Hepatocyte (in vitro differentiated cells): ENCODE measurements at regions not wholly inside any gene's neighbourhood (a gene's known extent, or its start where the extent isn't known, plus 50 kb on each side); places are given as distances from the start of the nearest gene placed in this dataset.

Source experiments
- DNase-seq: peaks from one replicate; pipeline ENCODE4 v3.0.0-alpha.2; 2016; ENCODE audit warnings: low spot score
- H2AFZ ChIP-seq: fragments of 200-600 bp; sonication (generic); 2 replicates; pipeline ENCODE4 v1.6.0; 2016; ENCODE audit warnings: antibody characterized with exemption, mild to moderate bottlenecking
- H3K27ac ChIP-seq: fragments of 200-600 bp; sonication (generic); 2 replicates; pipeline ENCODE4 v1.5.1; 2016; ENCODE audit warnings: mild to moderate bottlenecking
- H3K27me3 ChIP-seq: fragments of 200-600 bp; sonication (generic); 2 replicates; pipeline ENCODE4 v1.6.1; 2016
- H3K36me3 ChIP-seq: fragments of 200-600 bp; sonication (generic); replicated peaks from 2 replicates; pipeline ENCODE4 v1.5.1; 2016; ENCODE audit warnings: low read depth; ENCODE audit not compliant: insufficient read depth
- H3K4me1 ChIP-seq: fragments of 200-600 bp; sonication (generic); 2 replicates; pipeline ENCODE4 v1.5.1; 2016; ENCODE audit warnings: mild to moderate bottlenecking, moderate library complexity; ENCODE audit not compliant: insufficient read depth
- H3K4me2 ChIP-seq: fragments of 200-600 bp; sonication (generic); 2 replicates; pipeline ENCODE4 v1.6.0; 2016
- H3K4me3 ChIP-seq: fragments of 200-600 bp; sonication (generic); 2 replicates; pipeline ENCODE4 v1.5.1; 2016; ENCODE audit warnings: mild to moderate bottlenecking
- H3K79me2 ChIP-seq: fragments of 200-600 bp; sonication (generic); 2 replicates; pipeline ENCODE4 v1.6.0; 2017; ENCODE audit warnings: mild to moderate bottlenecking
- H3K9me2 ChIP-seq: fragments of 200-600 bp; sonication (generic); replicated peaks from 2 replicates; pipeline ENCODE4 v1.6.0; 2017; ENCODE audit warnings: mild to moderate bottlenecking; ENCODE audit not compliant: insufficient read depth
- H3K9me3 ChIP-seq: fragments of 200-600 bp; sonication (generic); 2 replicates; pipeline ENCODE4 v1.5.1; 2016; ENCODE audit warnings: low read depth, mild to moderate bottlenecking
- H4K20me1 ChIP-seq: fragments of 200-600 bp; sonication (generic); 2 replicates; pipeline ENCODE4 v1.6.0; 2016; ENCODE audit warnings: mild to moderate bottlenecking; ENCODE audit not compliant: insufficient read depth, poor library complexity, severe bottlenecking
- CTCF ChIP-seq: fragments of 200-600 bp; sonication (generic); IDR thresholded peaks from 2 replicates; pipeline ENCODE4 v1.5.1; 2016; ENCODE audit warnings: antibody characterized with exemption, mild to moderate bottlenecking; ENCODE audit not compliant: poor library complexity
- EZH2 ChIP-seq: fragments of 200-600 bp; sonication (generic); IDR thresholded peaks from 2 replicates; pipeline ENCODE4 v1.6.1; 2016; ENCODE audit warnings: antibody characterized with exemption, mild to moderate bottlenecking, borderline replicate concordance
- EZH2phosphoT487 ChIP-seq: fragments of 200-600 bp; sonication (generic); IDR thresholded peaks from one replicate; pipeline ENCODE4 v1.6.1; 2018; ENCODE audit warnings: antibody characterized with exemption, mild to moderate bottlenecking, low read depth, moderate library complexity; ENCODE audit not compliant: unreplicated experiment, severe bottlenecking
- WGBS: methylation state at CpG from one replicate; pipeline ENCODE4 v1.1.6; 2016; ENCODE audit warnings: low lambda C conversion rate; ENCODE audit errors: missing lambda C conversion rate; 5-methylcytosine and 5-hydroxymethylcytosine counted together

- H3K79me2 ChIP-seq: no peaks in the 10 kb centered on the region
These were observed 69.2 kb downstream of the LYZL2 start for GRCh38 chr10:30560326-30560725.

GRCh38 chr10:30559180-30559579, 70.4 kb downstream of the LYZL2 start:
- H3K27me3 ChIP-seq: no peaks in the 10 kb centered on the region
- no peaks in the 10 kb centered on the region for H4K20me1 ChIP-seq
- no peak for DNase-seq
- no peak overlapping the region for H3K27ac ChIP-seq
- no peak for TF ChIP-seq CTCF
- no peak for TF ChIP-seq EZH2phosphoT487
- no peak for TF ChIP-seq EZH2
- H3K36me3 ChIP-seq: no peaks in the 10 kb centered on the region
- no peak overlapping the region for H3K4me3 ChIP-seq
- 80% methylated on average over 9 of the region's 9 CpGs for WGBS
- H2AFZ ChIP-seq: no peak overlapping the region
- no peaks in the 10 kb centered on the region for H3K9me2 ChIP-seq
- H3K4me1 ChIP-seq: peaks cover 4% of the 10 kb centered on the region
- no peaks in the 10 kb centered on the region for H3K9me3 ChIP-seq
- H3K79me2 ChIP-seq: no peaks in the 10 kb centered on the region
- no peak overlapping the region for H3K4me2 ChIP-seq

More at GRCh38 chr10:30560326-30560725, 69.2 kb downstream of the LYZL2 start:
- Histone ChIP-seq H2AFZ (no peak overlapping the region), H3K4me1 (no peaks in the 10 kb centered on the region), H3K36me3 (no peaks in the 10 kb centered on the region), H3K4me3 (no peak overlapping the region), H3K27me3 (no peaks in the 10 kb centered on the region), H3K9me3 (no peaks in the 10 kb centered on the region), H4K20me1 (no peaks in the 10 kb centered on the region), H3K27ac (no peak overlapping the region), H3K9me2 (no peaks in the 10 kb centered on the region), H3K4me2 (no peak overlapping the region)
- no peak for TF ChIP-seq CTCF
- TF ChIP-seq EZH2: no peak
- no peak for TF ChIP-seq EZH2phosphoT487
- DNase-seq: no peak
- 88% methylated on average over 2 of the region's 2 CpGs for WGBS

GRCh38 chr10:30558411-30558810, 71.1 kb downstream of the LYZL2 start:
- no peak overlapping the region for H2AFZ ChIP-seq
- no peak for DNase-seq
- no peaks in the 10 kb centered on the region for H3K9me2 ChIP-seq
- H3K4me1 ChIP-seq: peaks cover 11% of the 10 kb centered on the region
- 82% methylated on average over 14 of the region's 14 CpGs for WGBS
- H3K27ac ChIP-seq: no peak overlapping the region
- H4K20me1 ChIP-seq: no peaks in the 10 kb centered on the region
- no peak overlapping the region for H3K4me2 ChIP-seq
- no peaks in the 10 kb centered on the region for H3K9me3 ChIP-seq
- H3K79me2 ChIP-seq: no peaks in the 10 kb centered on the region
- H3K36me3 ChIP-seq: no peaks in the 10 kb centered on the region
- H3K4me3 ChIP-seq: no peak overlapping the region
- H3K27me3 ChIP-seq: no peaks in the 10 kb centered on the region
- no peak for TF ChIP-seq EZH2phosphoT487
- TF ChIP-seq CTCF: no peak
- TF ChIP-seq EZH2: no peak

- no peak overlapping the region for H3K4me2 ChIP-seq
- H3K36me3 ChIP-seq: no peaks in the 10 kb centered on the region
- H3K4me3 ChIP-seq: no peak overlapping the region
- no peaks in the 10 kb centered on the region for H3K9me3 ChIP-seq
- no peaks in the 10 kb centered on the region for H4K20me1 ChIP-seq
- peaks cover 16% of the 10 kb centered on the region for H3K4me1 ChIP-seq
- H3K9me2 ChIP-seq: no peaks in the 10 kb centered on the region
- H3K79me2 ChIP-seq: no peaks in the 10 kb centered on the region
- 43% methylated on average over 8 of the region's 8 CpGs for WGBS
- TF ChIP-seq EZH2phosphoT487 (no peak), CTCF (no peak), EZH2 (no peak)
- peak; percentile 46 for DNase-seq
- H3K27ac ChIP-seq: peak overlapping the region; percentile 11
- no peaks in the 10 kb centered on the region for H3K27me3 ChIP-seq
- H2AFZ ChIP-seq: no peak overlapping the region
These were observed 71.7 kb downstream of the LYZL2 start for GRCh38 chr10:30557884-30558283.
